Activated CD4-positive, alpha-beta T cell treated with anti-CD3 and anti-CD28 coated beads, Interleukin-2, amount 10 ng/mL, durations not matched to agents 24 days and 14 days (primary cell): ENCODE measurements at regions not wholly inside any gene's neighbourhood (a gene's known extent, or its start where the extent isn't known, plus 50 kb on each side); places are given as distances from the start of the nearest gene placed in this dataset.
"Not testable (repeated sequence)": the region's sequence is repeated elsewhere in the genome, so short reads cannot be mapped to it uniquely, and the experiment has no call there.

Experiments
- DNase-seq: peaks from one replicate; pipeline ENCODE4 v3.0.0; 2022
- H3K27ac Mint-ChIP-seq: one replicate; pipeline ENCODE4 v1.8.0; 2022; ENCODE audit warnings: mild to moderate bottlenecking, mixed read lengths
- H3K27me3 Mint-ChIP-seq: one replicate; pipeline ENCODE4 v1.8.0; 2022; ENCODE audit warnings: mixed read lengths
- H3K36me3 Mint-ChIP-seq: one replicate; pipeline ENCODE4 v1.8.0; 2022; ENCODE audit warnings: low read depth, mild to moderate bottlenecking, mixed read lengths
- H3K4me1 Mint-ChIP-seq: one replicate; pipeline ENCODE4 v1.8.0; 2021; ENCODE audit warnings: mixed read lengths
- H3K4me3 Mint-ChIP-seq: one replicate; pipeline ENCODE4 v1.8.0; 2022; ENCODE audit warnings: mild to moderate bottlenecking, moderate library complexity, mixed read lengths
- H3K9me3 Mint-ChIP-seq: one replicate; pipeline ENCODE4 v1.8.0; 2021; ENCODE audit warnings: mixed read lengths
- intact Hi-C: fragments of 100-400 bp; cut with micrococcal nuclease; formaldehyde crosslinking; loops from one replicate; pipeline ENCODE4 v1.15.1; 2023

DNA sequence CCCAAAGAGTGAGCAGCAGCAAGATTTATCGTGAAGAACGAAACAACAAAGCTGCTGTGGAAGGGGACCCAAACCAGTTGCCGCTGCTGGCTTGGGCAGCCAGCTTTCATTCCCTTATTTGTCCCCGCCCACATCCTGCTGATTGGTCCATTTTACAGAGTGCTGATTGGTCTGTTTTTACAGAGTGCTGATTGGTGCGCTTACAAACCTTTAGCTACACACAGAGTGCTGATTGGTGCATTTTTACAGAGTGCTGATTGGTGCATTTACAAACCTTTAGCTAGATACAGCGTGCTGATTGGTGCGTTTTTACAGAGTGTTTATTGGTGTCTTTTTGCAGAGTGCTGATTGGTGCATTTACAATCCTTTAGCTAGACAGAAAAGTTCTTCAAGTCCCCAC is 304.2 kb downstream of the RWDD3 start:
- DNase-seq, H3K4me3 Mint-ChIP-seq, intact Hi-C loops, H3K27ac Mint-ChIP-seq, H3K27me3 Mint-ChIP-seq, H3K9me3 Mint-ChIP-seq, H3K36me3 Mint-ChIP-seq, H3K4me1 Mint-ChIP-seq: not testable (repeated sequence)

DNA sequence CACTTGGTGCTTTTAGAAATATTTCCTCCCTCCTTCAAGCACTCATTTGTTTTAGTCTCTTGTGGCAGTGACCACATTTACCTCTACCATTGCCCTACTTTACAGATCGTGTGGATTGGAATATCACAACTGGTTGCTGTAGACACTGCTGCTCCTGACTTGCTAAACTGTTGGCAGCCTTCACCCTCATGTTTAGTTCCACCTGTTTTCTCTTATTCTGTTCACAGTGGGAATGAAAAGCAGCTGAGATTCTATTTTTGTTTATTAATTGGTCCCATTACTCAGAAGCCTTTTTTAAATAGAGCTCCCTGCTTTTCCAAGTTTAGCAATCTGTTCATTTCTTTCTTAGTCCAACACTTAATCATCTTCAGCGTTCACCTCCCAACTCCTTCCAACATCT is 308.9 kb downstream of the RWDD3 start:
- Mint-ChIP-seq H3K27me3 (no peaks in the 10 kb centered on the region), H3K4me1 (no peaks in the 10 kb centered on the region), H3K4me3 (no peak overlapping the region), H3K27ac (no peak overlapping the region), H3K9me3 (peaks cover 2% of the 10 kb centered on the region), H3K36me3 (no peaks in the 10 kb centered on the region)
- DNase-seq = no peak
- intact Hi-C loops = no loop called here

DNA sequence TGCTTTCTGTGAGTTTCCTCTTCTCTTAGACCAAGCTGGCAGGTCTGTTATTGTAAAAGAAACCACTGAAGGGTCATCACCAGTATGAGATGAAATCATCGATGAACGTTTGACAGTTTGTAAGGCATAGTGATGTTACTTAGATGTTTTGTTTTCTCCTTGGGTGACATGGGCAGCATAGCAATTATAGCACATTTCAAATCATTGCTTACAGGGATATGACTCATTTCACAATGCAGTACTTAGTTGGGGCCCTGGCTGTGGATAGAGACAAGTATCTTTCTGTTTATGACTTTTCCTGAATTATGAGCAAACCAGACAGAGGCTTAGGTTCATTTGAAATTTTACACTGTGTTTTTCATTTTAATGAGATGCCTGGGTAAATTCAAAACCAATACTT is 313.0 kb downstream of the RWDD3 start:
- no peak overlapping the region for H3K27ac Mint-ChIP-seq
- H3K36me3 Mint-ChIP-seq = no peaks in the 10 kb centered on the region
- peaks cover 2% of the 10 kb centered on the region for H3K9me3 Mint-ChIP-seq
- intact Hi-C loops = no loop called here
- DNase-seq = peak; percentile 17
- no peaks in the 10 kb centered on the region for H3K27me3 Mint-ChIP-seq
- no peak overlapping the region for H3K4me3 Mint-ChIP-seq
- no peaks in the 10 kb centered on the region for H3K4me1 Mint-ChIP-seq

DNA sequence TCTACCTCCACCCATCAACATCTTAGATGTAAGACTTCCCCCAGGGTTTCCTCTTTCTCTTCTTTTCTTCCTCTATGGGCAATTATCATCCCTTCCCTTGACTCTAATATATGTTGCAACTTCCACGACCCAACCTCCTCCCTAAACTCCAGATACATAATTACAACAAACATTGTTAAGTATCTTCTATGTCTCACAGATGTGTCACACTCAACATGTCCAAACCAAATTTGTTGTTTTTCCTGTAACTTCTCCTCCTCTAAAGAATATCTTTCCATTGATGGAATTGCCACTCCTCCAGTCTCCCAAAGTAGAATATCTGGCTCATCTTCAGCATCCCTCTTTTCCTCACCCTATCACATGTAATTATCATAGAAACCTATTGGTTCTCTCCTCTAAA is 314.2 kb downstream of the RWDD3 start:
- Mint-ChIP-seq H3K4me3 (no peak overlapping the region), H3K9me3 (peaks cover 2% of the 10 kb centered on the region), H3K27ac (no peak overlapping the region), H3K4me1 (no peaks in the 10 kb centered on the region), H3K27me3 (no peaks in the 10 kb centered on the region), H3K36me3 (no peaks in the 10 kb centered on the region)
- intact Hi-C loops = no loop called here
- peak; percentile 1 for DNase-seq

DNA sequence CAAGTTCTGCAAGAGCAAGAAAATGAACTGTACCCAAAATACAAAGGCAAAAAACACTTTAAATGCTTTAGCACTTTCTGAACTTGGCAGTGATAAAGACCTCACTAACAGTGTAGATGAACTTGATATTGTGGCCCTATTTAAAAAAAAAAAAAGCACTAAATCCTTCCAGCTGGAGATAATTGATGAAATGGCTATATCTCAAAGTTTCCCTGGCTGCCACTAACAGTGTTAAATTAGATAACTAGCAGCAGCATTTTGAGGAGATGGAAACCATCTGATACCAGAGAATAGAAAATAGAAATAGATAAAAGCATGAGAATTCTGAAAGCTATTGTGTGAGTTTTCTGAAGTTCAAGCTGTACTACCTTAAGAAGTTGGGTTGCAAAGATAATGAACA is 317.2 kb downstream of the RWDD3 start:
- peaks cover 7% of the 10 kb centered on the region for H3K9me3 Mint-ChIP-seq
- no peaks in the 10 kb centered on the region for H3K4me1 Mint-ChIP-seq
- intact Hi-C loops = no loop called here
- H3K36me3 Mint-ChIP-seq = no peaks in the 10 kb centered on the region
- no peak overlapping the region for H3K27ac Mint-ChIP-seq
- no peak for DNase-seq
- no peaks in the 10 kb centered on the region for H3K27me3 Mint-ChIP-seq
- no peak overlapping the region for H3K4me3 Mint-ChIP-seq

DNA sequence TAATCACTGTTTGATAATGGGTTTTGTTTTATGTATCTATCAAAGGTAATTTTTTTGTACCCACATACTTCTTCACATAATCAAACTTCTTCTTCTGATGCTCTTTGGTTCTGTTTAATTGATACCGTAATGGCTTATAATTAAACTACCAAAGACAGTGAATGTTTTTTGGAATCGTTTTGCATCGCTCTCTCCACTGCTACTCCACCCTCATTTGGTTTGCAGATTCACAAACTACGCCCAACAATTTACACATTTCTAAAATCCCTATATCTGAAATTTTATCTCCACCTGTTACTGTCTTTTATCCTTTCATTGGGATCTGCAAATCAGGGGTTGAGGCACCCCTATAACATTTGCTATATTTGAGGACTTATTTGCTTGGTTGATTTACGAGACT is 319.6 kb downstream of the RWDD3 start:
- Mint-ChIP-seq H3K4me1 (no peaks in the 10 kb centered on the region), H3K4me3 (no peak overlapping the region), H3K9me3 (peaks cover 11% of the 10 kb centered on the region), H3K36me3 (no peaks in the 10 kb centered on the region), H3K27me3 (no peaks in the 10 kb centered on the region), H3K27ac (no peak overlapping the region)
- DNase-seq = peak; percentile 4
- intact Hi-C loops = no loop called here

DNA sequence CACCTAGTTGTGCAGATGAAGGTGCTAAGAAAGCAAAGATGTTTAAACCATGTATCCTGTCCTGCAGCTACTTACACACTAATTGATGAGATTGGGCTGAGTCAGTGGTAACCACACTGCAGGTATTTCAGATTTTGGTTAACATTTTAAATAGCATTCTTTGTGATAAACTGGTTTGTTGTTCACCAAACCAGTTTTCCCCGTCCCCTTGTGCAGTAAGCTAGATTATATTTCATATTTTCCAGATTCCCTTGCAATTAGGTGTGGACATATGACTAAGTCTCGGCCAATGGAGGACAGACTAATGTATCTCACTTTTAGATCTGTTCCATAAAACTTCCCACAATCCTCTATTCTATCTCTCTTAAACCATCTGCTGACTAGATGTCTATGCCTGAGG is 320.4 kb downstream of the RWDD3 start:
- H3K36me3 Mint-ChIP-seq = no peaks in the 10 kb centered on the region
- H3K4me3 Mint-ChIP-seq = no peak overlapping the region
- DNase-seq = peak; percentile 6
- intact Hi-C loops = no loop called here
- H3K9me3 Mint-ChIP-seq = peaks cover 11% of the 10 kb centered on the region
- no peaks in the 10 kb centered on the region for H3K4me1 Mint-ChIP-seq
- no peak overlapping the region for H3K27ac Mint-ChIP-seq
- H3K27me3 Mint-ChIP-seq = no peaks in the 10 kb centered on the region

DNA sequence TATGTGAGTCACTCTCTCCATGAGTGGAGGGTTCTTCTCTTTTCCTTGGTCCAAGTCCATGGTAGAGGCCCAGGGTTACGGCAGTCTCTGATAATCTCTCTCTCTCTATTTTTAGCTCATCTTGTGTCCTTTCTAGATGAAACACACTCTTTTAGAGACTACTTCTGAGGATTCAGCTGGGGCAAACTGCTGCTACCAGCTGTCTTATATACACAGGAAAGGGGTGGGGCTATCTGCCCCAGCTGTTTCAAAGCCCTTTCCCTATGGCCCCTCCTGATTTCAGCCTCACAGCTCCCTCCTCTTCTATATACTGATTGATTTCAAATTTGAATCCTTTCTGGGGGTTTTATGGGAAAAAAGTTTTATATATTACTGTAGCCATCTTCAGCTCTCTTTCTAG is 324.8 kb downstream of the RWDD3 start:
- no peak overlapping the region for H3K27ac Mint-ChIP-seq

DNA sequence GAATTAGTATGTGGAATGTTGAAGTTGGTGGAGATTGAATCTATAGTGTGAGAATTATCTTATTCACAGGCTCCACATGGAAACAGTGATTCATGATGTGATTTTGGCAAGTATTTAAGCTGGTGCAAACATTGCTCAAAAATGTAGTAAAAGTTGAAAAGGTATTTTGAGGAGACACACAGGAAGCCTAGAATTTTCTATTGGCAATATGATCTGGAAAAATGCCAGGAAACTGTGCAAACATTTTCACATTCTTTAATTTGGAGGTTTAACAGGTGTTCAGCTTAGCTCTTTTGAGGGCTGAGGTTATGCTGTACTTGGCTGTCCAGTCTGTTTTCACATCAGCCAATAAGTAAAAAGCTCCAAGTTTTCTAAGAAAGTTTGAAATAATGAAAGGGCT is 327.3 kb downstream of the RWDD3 start:
- Mint-ChIP-seq H3K9me3 (peaks cover 5% of the 10 kb centered on the region), H3K27me3 (no peaks in the 10 kb centered on the region), H3K4me3 (no peak overlapping the region), H3K27ac (no peak overlapping the region), H3K36me3 (no peaks in the 10 kb centered on the region), H3K4me1 (no peaks in the 10 kb centered on the region)
- DNase-seq = peak; percentile 3
- intact Hi-C loops = no loop called here

More for the DNA sequence above, 324.8 kb downstream of the RWDD3 start:
- H3K36me3 Mint-ChIP-seq = no peaks in the 10 kb centered on the region
- intact Hi-C loops = no loop called here
- peaks cover 11% of the 10 kb centered on the region for H3K9me3 Mint-ChIP-seq
- H3K4me3 Mint-ChIP-seq = no peak overlapping the region
- DNase-seq = peak; percentile 15
- no peaks in the 10 kb centered on the region for H3K4me1 Mint-ChIP-seq
- H3K27me3 Mint-ChIP-seq = no peaks in the 10 kb centered on the region

DNA sequence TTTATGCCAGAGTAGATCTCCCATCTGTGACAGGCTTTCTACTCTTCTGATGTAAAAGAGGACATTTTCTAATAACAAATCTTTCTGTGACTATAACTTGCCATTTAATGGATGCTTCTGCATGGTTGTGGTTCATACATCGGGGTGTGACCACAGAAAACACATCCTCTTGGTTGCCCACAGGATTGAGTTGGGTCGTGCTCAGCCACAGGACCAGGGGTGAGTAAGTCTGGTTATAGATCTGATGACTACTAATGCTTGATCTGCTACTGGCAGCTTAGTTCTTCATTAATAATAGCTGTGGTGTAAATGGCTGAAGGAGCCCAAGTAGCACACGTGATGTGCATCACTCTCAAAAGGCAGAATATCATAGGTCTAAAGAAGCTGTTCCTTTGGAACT is 328.2 kb downstream of the RWDD3 start:
- no peak overlapping the region for H3K4me3 Mint-ChIP-seq
- H3K27ac Mint-ChIP-seq = no peak overlapping the region
- no peaks in the 10 kb centered on the region for H3K4me1 Mint-ChIP-seq
- H3K36me3 Mint-ChIP-seq = no peaks in the 10 kb centered on the region
- intact Hi-C loops = no loop called here
- peaks cover 5% of the 10 kb centered on the region for H3K9me3 Mint-ChIP-seq
- peak; percentile 26 for DNase-seq
- no peaks in the 10 kb centered on the region for H3K27me3 Mint-ChIP-seq

DNA sequence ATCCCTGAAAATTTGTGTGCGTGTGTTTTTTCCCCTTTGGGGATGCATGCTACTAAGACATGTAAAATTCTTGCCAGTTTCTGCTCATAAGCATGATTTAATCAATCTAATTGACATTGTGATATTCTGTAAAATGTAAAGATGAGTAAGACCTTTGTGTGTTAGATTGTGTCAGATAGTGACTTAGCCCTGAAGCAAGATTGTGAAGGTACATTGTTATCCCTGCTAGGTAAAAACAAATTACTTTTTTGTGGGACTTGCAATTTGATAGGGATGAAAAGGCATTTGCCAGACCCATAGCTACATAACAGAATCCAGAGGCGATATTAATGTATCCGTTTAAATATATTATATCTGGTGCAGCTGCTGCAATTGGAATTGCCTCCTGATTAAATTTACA is 338.0 kb downstream of the RWDD3 start:
- Mint-ChIP-seq H3K27ac (no peak overlapping the region), H3K9me3 (peaks cover 12% of the 10 kb centered on the region), H3K4me1 (no peaks in the 10 kb centered on the region), H3K36me3 (no peaks in the 10 kb centered on the region), H3K4me3 (no peak overlapping the region), H3K27me3 (no peaks in the 10 kb centered on the region)
- intact Hi-C loops = no loop called here
- no peak for DNase-seq

DNA sequence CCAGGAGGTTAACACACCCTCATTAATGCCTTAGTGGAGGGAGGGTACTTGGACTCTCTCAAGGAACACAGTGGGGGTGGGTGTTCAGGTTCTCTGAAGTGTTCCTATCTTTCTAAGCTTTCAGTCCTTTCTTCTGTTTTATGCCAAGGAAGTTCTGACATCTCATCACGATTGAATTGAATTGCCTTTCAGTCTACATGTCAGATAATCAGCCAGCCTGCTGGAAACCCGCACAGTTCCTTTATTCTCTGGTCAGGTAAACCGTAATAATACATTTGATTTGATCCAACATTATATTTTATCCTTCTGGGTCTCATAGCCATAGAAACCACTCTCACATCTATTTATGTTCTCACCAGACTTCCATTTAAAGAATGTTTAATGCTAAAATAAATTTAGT is 339.0 kb downstream of the RWDD3 start:
- no peak overlapping the region for H3K4me3 Mint-ChIP-seq
- no peak for DNase-seq
- H3K4me1 Mint-ChIP-seq = no peaks in the 10 kb centered on the region
- intact Hi-C loops = no loop called here
- H3K27ac Mint-ChIP-seq = no peak overlapping the region
- H3K36me3 Mint-ChIP-seq = no peaks in the 10 kb centered on the region
- peaks cover 12% of the 10 kb centered on the region for H3K9me3 Mint-ChIP-seq
- H3K27me3 Mint-ChIP-seq = no peaks in the 10 kb centered on the region

DNA sequence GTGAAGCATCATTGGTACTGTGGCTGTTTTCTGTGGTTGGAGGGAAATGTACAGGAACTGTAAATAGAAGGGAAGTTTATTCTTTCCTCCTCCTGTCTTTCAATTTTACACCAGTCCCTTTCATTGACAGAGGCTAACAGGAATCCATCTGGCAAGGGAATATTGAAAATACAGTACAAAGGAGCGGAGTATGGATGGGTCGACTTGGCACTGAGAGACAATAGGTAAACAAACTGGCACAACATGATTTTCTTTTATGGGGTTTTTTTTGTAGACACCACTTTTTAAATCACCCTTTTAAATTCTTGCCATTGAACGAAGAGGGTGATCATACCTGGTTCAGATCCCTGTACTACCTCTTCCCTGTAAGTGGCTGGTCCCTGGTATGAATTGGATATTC is 341.3 kb downstream of the RWDD3 start:
- Mint-ChIP-seq H3K27me3 (no peaks in the 10 kb centered on the region), H3K4me1 (no peaks in the 10 kb centered on the region)

DNA sequence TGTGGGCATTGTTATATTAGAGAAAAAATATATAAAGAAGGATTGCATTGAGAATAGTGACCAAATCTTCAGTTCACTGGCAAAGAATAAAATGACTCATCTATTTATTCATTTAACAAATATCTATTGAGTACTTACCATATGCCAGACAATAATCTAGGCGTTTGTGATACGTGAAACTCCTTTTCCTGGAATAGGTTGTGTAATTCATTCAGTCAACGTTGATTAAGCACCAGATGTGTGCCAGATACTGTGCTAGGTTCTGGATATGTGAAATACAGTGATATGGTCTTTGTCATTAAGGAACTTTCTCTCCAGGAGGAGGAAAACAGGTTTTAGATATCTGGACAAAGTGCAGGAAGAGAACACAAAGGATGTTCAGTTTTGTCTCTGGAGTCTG is 344.5 kb downstream of the RWDD3 start:
- DNase-seq = no peak
- Mint-ChIP-seq H3K27me3 (no peaks in the 10 kb centered on the region), H3K4me3 (no peak overlapping the region), H3K4me1 (no peaks in the 10 kb centered on the region), H3K9me3 (peaks cover 12% of the 10 kb centered on the region), H3K27ac (no peak overlapping the region), H3K36me3 (no peaks in the 10 kb centered on the region)
- intact Hi-C loops = no loop called here

More for the DNA sequence above, 341.3 kb downstream of the RWDD3 start:
- H3K4me3 Mint-ChIP-seq = no peak overlapping the region
- H3K9me3 Mint-ChIP-seq = peaks cover 12% of the 10 kb centered on the region
- intact Hi-C loops = no loop called here
- H3K27ac Mint-ChIP-seq = no peak overlapping the region
- H3K36me3 Mint-ChIP-seq = no peaks in the 10 kb centered on the region
- DNase-seq = no peak

DNA sequence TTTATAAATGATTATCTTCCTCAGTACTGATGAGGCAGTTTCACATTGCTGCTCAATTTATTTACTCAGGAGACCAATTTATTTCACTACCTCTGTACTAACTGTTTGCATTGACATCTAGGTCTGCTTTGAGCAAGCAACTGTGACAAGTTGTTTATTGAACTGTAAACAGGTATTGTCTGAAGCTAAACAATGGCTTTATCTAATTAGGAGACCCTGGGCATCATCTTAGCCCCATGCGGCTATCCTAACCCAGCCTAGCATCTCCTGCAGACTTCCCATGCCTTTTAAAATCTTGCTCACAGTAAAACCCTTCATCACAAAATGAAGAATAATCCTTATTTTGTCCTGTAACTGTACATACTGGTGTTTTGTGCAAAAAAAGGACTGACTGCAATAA is 348.2 kb downstream of the RWDD3 start:
- H3K9me3 Mint-ChIP-seq = no peaks in the 10 kb centered on the region

More for the DNA sequence above, 348.2 kb downstream of the RWDD3 start:
- no peak overlapping the region for H3K27ac Mint-ChIP-seq
- no peak overlapping the region for H3K4me3 Mint-ChIP-seq
- no peak for DNase-seq
- no peaks in the 10 kb centered on the region for H3K27me3 Mint-ChIP-seq
- H3K36me3 Mint-ChIP-seq = no peaks in the 10 kb centered on the region
- intact Hi-C loops = no loop called here
- no peaks in the 10 kb centered on the region for H3K4me1 Mint-ChIP-seq
